HG03025 (cell line): ENCODE measurements at regions not wholly inside any gene's neighbourhood (a gene's known extent, or its start where the extent isn't known, plus 50 kb on each side); places are given as distances from the start of the nearest gene placed in this dataset.
"Not testable (repeated sequence)": the region's sequence is repeated elsewhere in the genome, so short reads cannot be mapped to it uniquely, and the experiment has no call there.

Experiments used
- ATAC-seq: cut with Tn5 transposase; IDR thresholded peaks from one replicate; pipeline ENCODE4 v1.9.1; 2021; ENCODE audit warnings: mild to moderate bottlenecking, moderate library complexity; ENCODE audit not compliant: unreplicated experiment, low FRiP score

DNA sequence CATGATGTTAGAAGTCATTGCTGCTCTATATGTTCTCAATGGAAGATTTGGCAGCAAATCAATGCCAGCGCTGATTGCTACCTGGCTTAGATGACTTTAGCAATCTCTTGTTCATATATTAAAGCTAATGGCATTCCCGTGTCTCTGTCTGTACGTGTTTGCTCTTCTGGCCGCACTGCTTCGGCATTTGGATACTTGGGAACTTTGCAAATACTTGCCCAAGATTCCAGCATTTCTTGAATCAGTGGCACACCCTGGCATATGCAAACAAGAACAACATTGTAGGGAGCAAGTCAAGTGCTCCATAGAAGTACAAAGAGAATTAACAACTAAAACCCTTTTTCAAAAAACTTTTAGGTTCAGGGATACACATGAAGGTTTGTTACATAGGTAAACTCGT, 128.9 kb upstream of the TMEM164 start:
- ATAC-seq, result no peak

DNA sequence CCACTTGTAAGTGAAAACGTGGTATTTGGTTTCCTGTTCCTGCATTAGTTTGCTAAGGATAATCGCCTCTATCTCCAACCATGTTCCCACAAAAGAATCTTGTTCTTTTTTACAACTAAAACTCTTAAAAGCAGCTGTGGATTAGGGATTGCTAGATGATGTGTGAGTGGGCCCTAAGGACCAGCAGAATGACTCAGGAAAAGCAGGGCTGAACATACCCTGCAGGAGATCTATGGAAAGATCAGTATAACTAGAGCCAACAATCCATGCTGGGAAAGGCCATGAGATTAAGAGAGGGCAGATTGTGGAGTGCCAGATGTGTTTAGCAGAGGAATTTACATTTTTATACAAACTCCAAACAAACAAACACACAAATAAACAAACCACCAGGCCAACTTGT, 128.4 kb upstream of the TMEM164 start:
- no peak for ATAC-seq

GRCh38 chrX:109875831-109876230, 127.1 kb upstream of the TMEM164 start:
- ATAC-seq, result no peak

DNA sequence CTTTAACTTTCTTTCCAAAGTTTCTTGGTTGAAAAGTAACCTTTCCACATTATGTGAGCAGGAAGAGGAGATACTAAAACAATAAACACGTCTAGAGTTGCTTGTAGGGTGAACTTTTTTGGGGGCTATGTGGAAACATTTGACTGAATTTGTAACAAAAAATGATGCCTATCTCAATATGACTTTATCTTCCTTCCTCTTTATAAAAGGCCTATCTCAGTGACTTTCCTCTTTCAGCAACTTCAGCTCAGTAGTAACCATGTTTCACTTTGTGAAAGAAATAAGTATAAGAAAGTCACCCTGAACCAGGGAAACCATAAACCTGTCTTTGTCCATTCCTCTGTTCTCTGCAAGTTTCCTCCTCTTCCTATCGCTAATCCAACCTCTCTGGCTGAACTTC, 124.7 kb upstream of the TMEM164 start:
- ATAC-seq, result no peak

DNA sequence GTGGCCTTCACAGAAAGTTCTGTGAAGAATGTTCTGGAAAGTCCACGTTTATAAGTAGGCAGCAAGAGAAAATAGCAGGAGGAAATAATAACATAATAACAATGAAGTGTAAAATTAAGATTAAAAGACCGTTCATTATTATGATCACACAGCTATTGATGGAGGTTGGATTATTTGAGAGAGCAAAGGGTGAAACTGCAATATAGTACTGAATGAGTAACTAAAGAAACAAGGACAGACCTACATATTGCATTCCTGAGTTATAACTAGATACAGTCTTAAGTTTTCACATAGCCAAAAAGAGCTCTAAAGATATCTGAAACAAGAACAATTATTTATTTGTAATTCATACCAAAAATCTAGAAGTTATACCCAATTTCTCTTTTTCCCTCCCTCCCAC, 122.9 kb upstream of the TMEM164 start:
- no peak for ATAC-seq

DNA sequence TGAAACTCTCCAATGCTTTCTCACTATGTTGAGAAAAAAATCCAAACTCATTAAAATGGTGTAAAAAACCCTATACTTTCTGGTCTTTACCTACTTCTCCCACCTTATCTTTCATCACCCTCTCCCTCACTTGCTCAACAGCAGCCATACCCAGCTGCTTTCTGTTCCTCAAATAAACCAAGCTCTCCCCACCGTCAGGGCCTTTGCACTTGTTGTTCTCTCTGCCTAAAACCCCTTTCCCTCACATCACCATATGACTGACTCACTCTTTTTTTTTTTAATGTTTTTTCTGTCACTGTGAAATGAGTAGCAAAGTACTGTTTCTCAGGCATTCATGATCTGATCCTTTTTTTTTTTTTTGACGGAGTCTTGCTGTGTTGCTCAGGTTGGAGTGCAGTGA, 122.3 kb upstream of the TMEM164 start:
- ATAC-seq, result peak; percentile 87

DNA sequence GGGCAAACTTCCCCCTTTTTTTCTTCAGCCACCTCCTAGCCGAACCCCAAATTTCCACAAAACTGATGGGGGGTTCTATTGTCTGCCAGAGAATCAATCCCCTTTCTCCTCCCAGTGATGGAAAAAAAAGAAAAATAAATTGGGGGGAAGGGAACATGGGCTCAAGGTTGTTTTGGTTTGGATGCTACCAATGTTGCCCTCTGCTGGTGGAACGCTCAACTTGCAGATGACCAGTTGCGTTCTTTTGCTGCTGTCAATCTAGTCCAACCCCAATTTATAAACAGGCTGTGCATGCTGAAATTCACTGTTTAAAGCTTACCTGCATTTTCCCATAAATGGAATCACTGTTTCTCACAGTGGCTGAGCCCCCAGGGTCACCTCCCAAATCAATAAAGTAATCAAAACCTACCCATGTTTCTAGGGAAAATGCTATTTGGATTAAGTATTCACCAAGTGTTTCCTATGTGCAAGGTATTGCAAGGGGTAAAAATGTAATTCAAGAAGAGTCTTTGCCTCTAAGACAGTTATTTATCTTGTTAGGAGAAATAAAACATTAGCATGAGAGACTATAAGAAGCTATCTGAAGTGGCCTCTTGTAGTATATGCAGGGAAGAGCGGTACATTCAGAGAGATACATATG, 116.7 kb upstream of the TMEM164 start:
- no peak for ATAC-seq

GRCh38 chrX:109889289-109890006, 113.5 kb upstream of the TMEM164 start:
- ATAC-seq, result no peak

GRCh38 chrX:109890300-109890699, 112.6 kb upstream of the TMEM164 start:
- no peak for ATAC-seq

- no peak for ATAC-seq
These were observed 111.9 kb upstream of the TMEM164 start for GRCh38 chrX:109890910-109891502.

DNA sequence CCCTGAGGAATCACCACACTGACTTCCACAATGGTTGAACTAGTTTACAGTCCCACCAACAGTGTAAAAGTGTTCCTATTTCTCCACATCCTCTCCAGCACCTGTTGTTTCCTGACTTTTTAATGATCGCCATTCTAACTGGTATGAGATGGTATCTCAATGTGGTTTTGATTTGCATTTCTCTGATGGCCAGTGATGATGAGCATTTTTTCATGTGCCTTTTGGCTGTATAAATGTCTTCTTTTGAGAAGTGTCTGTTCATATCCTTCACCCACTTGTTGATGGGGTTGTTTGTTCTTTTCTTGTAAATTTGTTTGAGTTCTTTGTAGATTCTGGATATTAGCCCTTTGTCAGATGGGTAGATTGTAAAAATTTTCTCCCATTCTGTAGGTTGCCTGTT, 106.9 kb upstream of the TMEM164 start:
- ATAC-seq, result not testable (repeated sequence)

DNA sequence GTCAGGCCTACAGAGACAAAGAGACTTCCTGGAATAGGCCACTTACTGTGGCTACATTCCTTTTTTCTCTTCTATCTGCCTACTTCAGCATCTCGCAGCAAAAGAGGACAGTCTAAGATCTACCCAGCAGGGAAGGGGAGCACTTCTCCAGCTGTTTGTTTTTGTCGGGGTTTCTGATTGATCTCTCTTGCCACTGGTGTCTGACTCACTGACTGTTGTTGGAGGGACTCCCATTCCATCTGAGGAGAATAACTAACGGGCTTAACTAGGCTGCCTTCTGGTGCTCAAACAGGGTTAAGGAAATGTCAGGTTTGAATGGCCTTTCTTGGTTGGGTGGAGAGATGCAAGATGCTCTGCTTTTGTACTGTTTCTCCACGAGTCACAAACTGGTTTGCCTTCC, 100.2 kb upstream of the TMEM164 start:
- no peak for ATAC-seq

GRCh38 chrX:109911046-109911445, 91.9 kb upstream of the TMEM164 start:
- no peak for ATAC-seq

GRCh38 chrX:109912993-109913392, 89.9 kb upstream of the TMEM164 start:
- not testable (repeated sequence) for ATAC-seq

GRCh38 chrX:109914114-109914849, 88.6 kb upstream of the TMEM164 start:
- no peak for ATAC-seq

DNA sequence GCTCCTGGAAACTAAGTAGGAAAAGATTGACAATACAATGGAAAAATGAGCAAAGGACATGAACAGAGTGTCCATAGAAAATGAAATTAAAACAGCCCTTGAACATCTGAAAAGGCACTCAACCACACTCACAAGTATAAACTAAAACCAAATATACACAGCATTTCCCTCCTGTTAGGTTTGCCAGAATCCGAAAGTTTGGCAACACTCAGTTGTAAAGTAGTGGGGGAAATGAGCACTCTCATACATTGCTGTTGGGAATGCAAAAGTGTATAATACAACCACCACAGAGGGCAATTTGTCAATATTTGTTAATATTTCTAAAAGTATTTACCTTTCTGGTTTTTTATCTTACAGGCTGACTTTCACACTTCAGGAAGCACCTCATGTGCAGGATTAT, 84.2 kb upstream of the TMEM164 start:
- ATAC-seq, result no peak

GRCh38 chrX:109920325-109920724, 82.6 kb upstream of the TMEM164 start:
- no peak for ATAC-seq

DNA sequence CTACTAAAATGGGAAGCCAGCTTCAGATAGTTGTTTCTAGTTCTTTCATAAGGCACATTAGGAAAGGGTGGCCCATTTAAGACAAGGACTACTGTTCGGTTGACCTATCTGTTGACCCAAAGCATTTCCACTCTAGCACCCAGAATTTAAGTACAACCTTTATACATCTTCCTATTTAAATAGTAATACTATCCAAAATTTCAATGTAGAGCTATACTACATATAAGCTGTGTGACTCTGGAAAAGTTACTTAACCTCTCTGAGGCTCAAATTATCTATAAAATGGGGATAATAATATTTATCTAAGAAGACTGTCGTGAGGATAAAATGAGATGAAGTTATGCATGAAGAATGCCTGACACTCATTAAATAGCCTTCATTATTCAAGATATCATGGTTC, 82.0 kb upstream of the TMEM164 start:
- no peak for ATAC-seq

DNA sequence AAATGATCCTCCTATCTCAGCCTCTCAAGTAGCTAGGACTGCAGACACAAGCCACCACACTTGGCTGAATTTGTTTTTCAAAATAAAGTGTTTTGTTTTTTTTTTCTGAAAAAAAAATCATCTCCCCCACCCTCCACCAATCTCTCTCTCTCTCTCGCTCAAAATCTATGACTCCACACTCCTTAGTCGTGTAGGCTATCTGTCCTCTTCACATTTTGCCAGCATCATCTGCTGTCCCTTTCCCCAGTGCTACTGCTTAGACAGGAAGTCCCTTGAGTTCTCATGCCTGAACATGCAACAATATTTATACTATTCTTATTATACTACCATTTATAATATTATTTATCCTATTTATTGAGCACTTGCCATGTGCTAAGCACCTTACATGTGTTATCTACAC, 80.7 kb upstream of the TMEM164 start:
- no peak for ATAC-seq

- ATAC-seq, result not testable (repeated sequence)
These were observed 77.9 kb upstream of the TMEM164 start for GRCh38 chrX:109925003-109925402.

DNA sequence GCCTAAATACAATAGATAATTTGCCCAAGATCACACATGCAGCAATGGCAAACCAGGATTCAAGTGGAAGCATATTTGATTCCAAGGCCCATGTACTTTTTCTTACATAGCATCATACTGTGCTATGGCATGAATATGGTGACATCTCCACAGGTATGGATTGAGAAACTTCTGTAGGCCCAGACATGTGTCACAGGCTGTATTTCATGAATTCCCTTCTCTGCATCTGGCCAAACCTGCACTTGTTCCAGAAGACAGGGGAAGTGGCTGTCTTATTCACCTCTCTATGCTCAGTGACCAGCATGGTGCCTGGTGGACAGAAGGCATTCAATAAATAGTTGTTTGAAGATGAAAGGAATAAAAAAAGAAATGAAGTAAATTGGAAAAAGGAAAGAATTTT, 77.3 kb upstream of the TMEM164 start:
- no peak for ATAC-seq
